Type B pancreatic cell (in vitro differentiated cells): ENCODE measurements at regions not wholly inside any gene's neighbourhood (a gene's known extent, or its start where the extent isn't known, plus 50 kb on each side); places are given as distances from the start of the nearest gene placed in this dataset.
"Not testable (repeated sequence)": the region's sequence is repeated elsewhere in the genome, so short reads cannot be mapped to it uniquely, and the experiment has no call there.

Source experiments
- DNase-seq: peaks from one replicate; pipeline ENCODE4 v3.0.0; 2021; ENCODE audit warnings: mixed read lengths; ENCODE audit not compliant: unreplicated experiment; ENCODE audit errors: extremely low spot score
- H3K27ac Mint-ChIP-seq: 2 replicates; pipeline ENCODE4 v1.8.0; 2021; ENCODE audit warnings: mild to moderate bottlenecking, mixed read lengths
- H3K27me3 Mint-ChIP-seq: 2 replicates; pipeline ENCODE4 v1.8.0; 2021; ENCODE audit warnings: mixed read lengths
- H3K36me3 Mint-ChIP-seq: 2 replicates; pipeline ENCODE4 v1.8.0; 2021; ENCODE audit warnings: mixed read lengths
- H3K4me1 Mint-ChIP-seq: one replicate; pipeline ENCODE4 v1.8.0; 2021; ENCODE audit warnings: mixed read lengths; ENCODE audit not compliant: unreplicated experiment
- H3K4me3 Mint-ChIP-seq: 2 replicates; pipeline ENCODE4 v1.8.0; 2021; ENCODE audit warnings: mild to moderate bottlenecking, mixed read lengths
- H3K9me3 Mint-ChIP-seq: 2 replicates; pipeline ENCODE4 v1.8.0; 2021; ENCODE audit warnings: mixed read lengths
- CTCF ChIP-seq: fragments of 200-600 bp; sonication (generic); conservative IDR thresholded peaks from 2 replicates; pipeline ENCODE4 v1.5.0; 2021; ENCODE audit warnings: antibody characterized with exemption, mild to moderate bottlenecking

DNA sequence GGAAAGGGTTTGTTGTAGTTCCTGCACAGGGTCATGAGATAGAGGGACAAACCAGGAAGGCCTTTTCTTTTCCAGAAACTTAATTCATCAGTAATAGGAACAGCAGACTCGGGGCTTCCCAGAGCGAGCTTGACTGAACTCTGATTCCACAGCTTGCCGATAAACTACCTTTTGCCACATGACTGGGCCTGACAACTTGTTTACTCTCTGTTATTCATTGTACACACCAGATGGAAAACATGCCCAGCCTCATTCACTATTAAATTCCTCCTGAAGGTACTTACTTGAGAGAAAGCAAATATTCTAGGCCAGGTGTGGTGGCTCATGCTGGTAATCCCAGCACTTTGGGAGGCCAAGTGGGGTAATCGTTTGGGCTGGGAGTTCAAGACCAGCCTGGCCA is 77.1 kb upstream of the FGFR2 start:
- H3K4me1 Mint-ChIP-seq: peaks cover 16% of the 10 kb centered on the region
- no peak for TF ChIP-seq CTCF
- peaks cover 5% of the 10 kb centered on the region for H3K9me3 Mint-ChIP-seq
- no peaks in the 10 kb centered on the region for H3K27me3 Mint-ChIP-seq
- H3K4me3 Mint-ChIP-seq: no peak overlapping the region
- no peak overlapping the region for H3K27ac Mint-ChIP-seq
- H3K36me3 Mint-ChIP-seq: peaks cover 4% of the 10 kb centered on the region
- no peak for DNase-seq

GRCh38 chr10:121674885-121675284 is 76.6 kb upstream of the FGFR2 start:
- no peaks in the 10 kb centered on the region for H3K27me3 Mint-ChIP-seq
- no peak for TF ChIP-seq CTCF
- peaks cover 4% of the 10 kb centered on the region for H3K36me3 Mint-ChIP-seq

GRCh38 chr10:121672733-121673132 is 74.5 kb upstream of the FGFR2 start:
- Mint-ChIP-seq H3K27me3 (no peaks in the 10 kb centered on the region), H3K4me1 (peaks cover 33% of the 10 kb centered on the region), H3K4me3 (no peak overlapping the region), H3K9me3 (peaks cover 10% of the 10 kb centered on the region), H3K36me3 (peaks cover 9% of the 10 kb centered on the region), H3K27ac (peak overlapping the region; percentile 2)
- no peak for TF ChIP-seq CTCF
- DNase-seq: no peak

More at GRCh38 chr10:121674885-121675284, 76.6 kb upstream of the FGFR2 start:
- Mint-ChIP-seq H3K4me3 (no peak overlapping the region), H3K4me1 (peaks cover 15% of the 10 kb centered on the region), H3K27ac (no peak overlapping the region), H3K9me3 (peaks cover 5% of the 10 kb centered on the region)
- no peak for DNase-seq

DNA sequence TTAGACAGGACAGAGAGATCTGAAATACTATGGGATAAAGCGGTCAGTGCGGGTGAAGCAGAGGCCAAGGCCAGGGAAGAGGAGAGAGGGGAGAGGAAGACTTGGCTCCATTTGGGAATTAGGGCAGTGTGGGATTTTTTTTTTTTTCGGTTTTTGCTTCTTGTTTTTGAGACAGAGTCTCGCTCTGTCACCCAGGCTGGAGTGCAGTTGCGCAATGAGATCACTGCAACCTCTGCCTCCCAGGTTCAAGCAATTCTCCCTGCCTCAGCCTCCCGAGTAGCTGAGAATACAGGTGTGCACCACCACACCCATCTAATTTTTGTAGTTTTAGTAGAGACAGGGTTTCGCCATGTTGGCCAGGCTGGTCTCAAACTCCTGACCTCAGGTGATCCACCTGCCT is 71.6 kb upstream of the FGFR2 start:
- Mint-ChIP-seq H3K4me1 (peaks cover 34% of the 10 kb centered on the region), H3K9me3 (peaks cover 15% of the 10 kb centered on the region)
- not testable (repeated sequence) for H3K27ac Mint-ChIP-seq, H3K4me3 Mint-ChIP-seq, DNase-seq, H3K27me3 Mint-ChIP-seq, H3K36me3 Mint-ChIP-seq

GRCh38 chr10:121669028-121669374 is 70.8 kb upstream of the FGFR2 start:
- Mint-ChIP-seq H3K27ac (peak overlapping the region; percentile 89), H3K36me3 (peaks cover 7% of the 10 kb centered on the region), H3K4me1 (peaks cover 34% of the 10 kb centered on the region), H3K4me3 (peak overlapping the region; percentile 19), H3K27me3 (no peaks in the 10 kb centered on the region), H3K9me3 (peaks cover 15% of the 10 kb centered on the region)
- no peak for TF ChIP-seq CTCF
- no peak for DNase-seq

DNA sequence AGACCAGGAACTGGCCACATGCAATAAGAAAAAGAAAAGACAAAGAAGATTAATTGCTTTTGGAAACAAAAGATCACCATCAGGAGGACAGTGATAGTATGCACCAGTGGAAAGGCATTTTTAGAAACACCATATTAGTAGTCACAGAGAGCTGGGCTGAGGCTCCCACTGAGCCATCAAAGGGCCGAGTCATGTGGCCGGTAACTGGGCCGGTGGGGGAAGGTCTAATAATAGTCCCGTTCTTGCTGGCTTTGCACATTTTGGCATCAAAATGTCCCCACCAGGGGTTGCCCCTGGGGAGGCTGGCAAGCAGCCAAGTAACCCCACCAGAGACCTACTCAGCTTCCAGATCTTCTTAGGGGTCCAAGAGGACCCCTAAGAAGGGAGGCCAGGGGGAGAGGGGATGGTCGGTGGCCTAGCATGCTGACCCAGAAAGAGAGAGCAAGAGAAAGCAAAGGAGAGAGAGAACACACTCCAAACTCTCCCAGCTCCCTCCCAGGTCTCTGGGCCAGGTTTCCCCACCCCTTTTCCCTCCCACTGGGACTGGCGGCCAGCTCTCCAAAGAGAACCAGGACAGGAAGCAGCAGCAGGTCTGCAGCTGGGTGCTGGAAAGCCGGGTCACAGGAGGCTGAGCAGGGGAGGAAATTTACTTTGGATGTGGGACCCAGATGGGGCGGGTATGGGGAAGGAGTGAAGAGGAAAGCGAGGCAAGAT is 70.2 kb upstream of the FGFR2 start:
- DNase-seq: no peak
- TF ChIP-seq CTCF: no peak
- peak overlapping the region; percentile 89 for H3K27ac Mint-ChIP-seq
- peak overlapping the region; percentile 64 for H3K4me3 Mint-ChIP-seq
- peaks cover 34% of the 10 kb centered on the region for H3K4me1 Mint-ChIP-seq
- peaks cover 15% of the 10 kb centered on the region for H3K9me3 Mint-ChIP-seq
- H3K27me3 Mint-ChIP-seq: no peaks in the 10 kb centered on the region
- peaks cover 7% of the 10 kb centered on the region for H3K36me3 Mint-ChIP-seq
